ENCODE measurements at regions not wholly inside any gene's neighbourhood (a gene's known extent, or its start where the extent isn't known, plus 50 kb on each side); places are given as distances from the start of the nearest gene placed in this dataset.

DNA sequence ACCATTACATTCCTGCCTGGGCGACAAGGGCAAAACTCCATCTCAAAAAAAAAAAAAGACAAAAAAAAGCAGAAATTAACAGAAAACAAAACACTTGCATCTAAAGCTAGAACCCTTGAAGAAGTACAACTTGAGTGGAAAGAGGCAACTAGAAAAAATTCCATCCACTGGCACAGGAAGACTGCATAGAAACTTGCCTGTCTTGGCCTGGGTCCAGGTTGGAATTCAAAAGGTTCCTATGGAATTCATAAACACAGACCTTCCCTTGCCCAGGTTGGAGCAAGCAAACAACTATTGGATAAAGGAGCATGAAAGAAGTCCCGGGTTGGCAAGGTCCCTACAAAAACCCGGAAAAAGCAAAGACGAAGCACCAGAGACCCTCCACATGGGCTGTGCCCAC lies 69.8 kb downstream of the CCDC71L start:
- no peaks in the 10 kb centered on the region for H3K4me1 ChIP-seq (ENCODE audit: control insufficient read depth, insufficient read depth, low read length)
- POLR2A ChIA-PET, result no interaction called here
- H3K9me3 ChIP-seq (ENCODE audit: control insufficient read depth, insufficient read depth, low read depth, low read length), result no peaks in the 10 kb centered on the region
- CTCF ChIA-PET, result no interaction called here
- no peaks in the 10 kb centered on the region for H3K36me3 ChIP-seq (ENCODE audit: control insufficient read depth in 2 of 2, insufficient read depth in 1 of 2, low read length in 2 of 2)
- H3K4me3 ChIP-seq (ENCODE audit: low read depth, low read length), result no peak overlapping the region
- TF ChIP-seq, protein P1, sequence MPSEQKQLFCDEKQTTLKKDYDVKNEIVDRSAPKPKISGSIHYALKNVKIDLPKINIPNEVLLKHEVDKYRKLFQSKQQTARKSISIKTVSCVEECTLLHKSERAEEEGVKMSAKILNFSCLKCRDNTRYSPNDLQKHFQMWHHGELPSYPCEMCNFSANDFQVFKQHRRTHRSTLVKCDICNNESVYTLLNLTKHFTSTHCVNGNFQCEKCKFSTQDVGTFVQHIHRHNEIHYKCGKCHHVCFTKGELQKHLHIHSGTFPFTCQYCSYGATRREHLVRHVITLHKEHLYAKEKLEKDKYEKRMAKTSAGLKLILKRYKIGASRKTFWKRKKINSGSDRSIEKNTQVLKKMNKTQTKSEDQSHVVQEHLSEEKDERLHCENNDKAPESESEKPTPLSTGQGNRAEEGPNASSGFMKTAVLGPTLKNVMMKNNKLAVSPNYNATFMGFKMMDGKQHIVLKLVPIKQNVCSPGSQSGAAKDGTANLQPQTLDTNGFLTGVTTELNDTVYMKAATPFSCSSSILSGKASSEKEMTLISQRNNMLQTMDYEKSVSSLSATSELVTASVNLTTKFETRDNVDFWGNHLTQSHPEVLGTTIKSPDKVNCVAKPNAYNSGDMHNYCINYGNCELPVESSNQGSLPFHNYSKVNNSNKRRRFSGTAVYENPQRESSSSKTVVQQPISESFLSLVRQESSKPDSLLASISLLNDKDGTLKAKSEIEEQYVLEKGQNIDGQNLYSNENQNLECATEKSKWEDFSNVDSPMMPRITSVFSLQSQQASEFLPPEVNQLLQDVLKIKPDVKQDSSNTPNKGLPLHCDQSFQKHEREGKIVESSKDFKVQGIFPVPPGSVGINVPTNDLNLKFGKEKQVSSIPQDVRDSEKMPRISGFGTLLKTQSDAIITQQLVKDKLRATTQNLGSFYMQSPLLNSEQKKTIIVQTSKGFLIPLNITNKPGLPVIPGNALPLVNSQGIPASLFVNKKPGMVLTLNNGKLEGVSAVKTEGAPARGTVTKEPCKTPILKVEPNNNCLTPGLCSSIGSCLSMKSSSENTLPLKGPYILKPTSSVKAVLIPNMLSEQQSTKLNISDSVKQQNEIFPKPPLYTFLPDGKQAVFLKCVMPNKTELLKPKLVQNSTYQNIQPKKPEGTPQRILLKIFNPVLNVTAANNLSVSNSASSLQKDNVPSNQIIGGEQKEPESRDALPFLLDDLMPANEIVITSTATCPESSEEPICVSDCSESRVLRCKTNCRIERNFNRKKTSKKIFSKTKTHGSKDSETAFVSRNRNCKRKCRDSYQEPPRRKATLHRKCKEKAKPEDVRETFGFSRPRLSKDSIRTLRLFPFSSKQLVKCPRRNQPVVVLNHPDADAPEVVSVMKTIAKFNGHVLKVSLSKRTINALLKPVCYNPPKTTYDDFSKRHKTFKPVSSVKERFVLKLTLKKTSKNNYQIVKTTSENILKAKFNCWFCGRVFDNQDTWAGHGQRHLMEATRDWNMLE (tag by site-specific recombination; conservative IDR thresholded peaks at IDR 0.05; ENCODE audit: low read depth), result no peak
- TF ChIP-seq ZNF560 (tag by site-specific recombination; IDR thresholded peaks at IDR 0.05; ENCODE audit: borderline replicate concordance), result no peak
- TF ChIP-seq, protein P2, sequence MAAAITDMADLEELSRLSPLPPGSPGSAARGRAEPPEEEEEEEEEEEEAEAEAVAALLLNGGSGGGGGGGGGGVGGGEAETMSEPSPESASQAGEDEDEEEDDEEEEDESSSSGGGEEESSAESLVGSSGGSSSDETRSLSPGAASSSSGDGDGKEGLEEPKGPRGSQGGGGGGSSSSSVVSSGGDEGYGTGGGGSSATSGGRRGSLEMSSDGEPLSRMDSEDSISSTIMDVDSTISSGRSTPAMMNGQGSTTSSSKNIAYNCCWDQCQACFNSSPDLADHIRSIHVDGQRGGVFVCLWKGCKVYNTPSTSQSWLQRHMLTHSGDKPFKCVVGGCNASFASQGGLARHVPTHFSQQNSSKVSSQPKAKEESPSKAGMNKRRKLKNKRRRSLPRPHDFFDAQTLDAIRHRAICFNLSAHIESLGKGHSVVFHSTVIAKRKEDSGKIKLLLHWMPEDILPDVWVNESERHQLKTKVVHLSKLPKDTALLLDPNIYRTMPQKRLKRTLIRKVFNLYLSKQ (tag by site-specific recombination; IDR thresholded peaks at IDR 0.05; ENCODE audit: borderline replicate concordance), result no peak
- no peak for TF ChIP-seq ZNF596 (tag by site-specific recombination; IDR thresholded peaks at IDR 0.05)
- H3K27ac ChIP-seq (ENCODE audit: extremely low read depth, low read depth, low read length), result no peak overlapping the region

DNA sequence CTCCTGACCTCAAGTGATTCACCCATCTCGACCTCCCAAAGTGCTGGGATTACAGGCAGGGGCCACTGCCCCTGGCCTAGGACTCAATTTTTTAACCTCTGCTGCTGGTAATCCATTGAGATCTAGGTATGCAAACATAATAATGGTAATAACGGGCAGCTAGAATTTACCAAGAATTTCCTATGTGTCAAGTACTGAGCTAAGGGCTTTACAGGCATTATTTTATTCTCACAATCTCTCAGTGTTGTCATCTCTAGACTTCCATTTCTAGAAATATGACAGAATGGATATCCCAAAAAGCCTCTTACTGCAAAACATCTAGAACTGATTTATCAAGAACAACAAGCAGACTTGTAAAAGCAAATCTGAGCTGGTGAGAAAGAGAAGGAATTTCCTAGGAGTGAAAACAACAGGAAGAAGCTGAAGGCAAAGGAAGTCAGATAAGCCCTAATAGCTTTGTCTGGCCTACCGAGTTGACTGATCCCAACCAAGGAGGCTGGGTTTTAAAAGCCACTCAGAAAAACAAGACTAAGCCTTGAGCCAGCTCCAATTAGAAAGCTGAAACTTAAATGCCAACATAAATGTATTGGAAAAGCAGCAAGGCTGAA lies 70.6 kb downstream of the CCDC71L start:
- CTCF ChIA-PET, result interaction anchor here (0.9 to 1.0 kb wide), 2 partner anchors 41 to 70 kb away, joined by 4 to 5 read pairs; partner anchors contain the start of gene CCDC71L
- Histone ChIP-seq H3K4me3 (ENCODE audit: low read depth, low read length) (no peak overlapping the region), H3K9me3 (ENCODE audit: control insufficient read depth, insufficient read depth, low read depth, low read length) (no peaks in the 10 kb centered on the region), H3K4me1 (ENCODE audit: control insufficient read depth, insufficient read depth, low read length) (no peaks in the 10 kb centered on the region), H3K36me3 (ENCODE audit: control insufficient read depth in 2 of 2, insufficient read depth in 1 of 2, low read length in 2 of 2) (no peaks in the 10 kb centered on the region), H3K27ac (ENCODE audit: extremely low read depth, low read depth, low read length) (no peak overlapping the region)
- POLR2A ChIA-PET, result no interaction called here
- TF ChIP-seq MYNN (tag by site-specific recombination; IDR thresholded peaks at IDR 0.05; ENCODE audit: borderline replicate concordance), result no peak
- TF ChIP-seq ZFHX2 (tag by site-specific recombination; conservative IDR thresholded peaks at IDR 0.05), result no peak
- TF ChIP-seq SCRT1 (tag by site-specific recombination; IDR thresholded peaks at IDR 0.05; ENCODE audit: borderline replicate concordance), result no peak
- TF ChIP-seq, protein P3, sequence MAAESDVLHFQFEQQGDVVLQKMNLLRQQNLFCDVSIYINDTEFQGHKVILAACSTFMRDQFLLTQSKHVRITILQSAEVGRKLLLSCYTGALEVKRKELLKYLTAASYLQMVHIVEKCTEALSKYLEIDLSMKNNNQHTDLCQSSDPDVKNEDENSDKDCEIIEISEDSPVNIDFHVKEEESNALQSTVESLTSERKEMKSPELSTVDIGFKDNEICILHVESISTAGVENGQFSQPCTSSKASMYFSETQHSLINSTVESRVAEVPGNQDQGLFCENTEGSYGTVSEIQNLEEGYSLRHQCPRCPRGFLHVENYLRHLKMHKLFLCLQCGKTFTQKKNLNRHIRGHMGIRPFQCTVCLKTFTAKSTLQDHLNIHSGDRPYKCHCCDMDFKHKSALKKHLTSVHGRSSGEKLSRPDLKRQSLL (tag by site-specific recombination; IDR thresholded peaks at IDR 0.05), result no peak
- no peak for TF ChIP-seq ZNF302 (tag by site-specific recombination; IDR thresholded peaks at IDR 0.05; ENCODE audit: low read depth)
- no peak for TF ChIP-seq ZNF843 (tag by site-specific recombination; IDR thresholded peaks at IDR 0.05)
- TF ChIP-seq ZNF623 (tag by site-specific recombination; IDR thresholded peaks at IDR 0.05), result no peak
- TF ChIP-seq, protein P4, sequence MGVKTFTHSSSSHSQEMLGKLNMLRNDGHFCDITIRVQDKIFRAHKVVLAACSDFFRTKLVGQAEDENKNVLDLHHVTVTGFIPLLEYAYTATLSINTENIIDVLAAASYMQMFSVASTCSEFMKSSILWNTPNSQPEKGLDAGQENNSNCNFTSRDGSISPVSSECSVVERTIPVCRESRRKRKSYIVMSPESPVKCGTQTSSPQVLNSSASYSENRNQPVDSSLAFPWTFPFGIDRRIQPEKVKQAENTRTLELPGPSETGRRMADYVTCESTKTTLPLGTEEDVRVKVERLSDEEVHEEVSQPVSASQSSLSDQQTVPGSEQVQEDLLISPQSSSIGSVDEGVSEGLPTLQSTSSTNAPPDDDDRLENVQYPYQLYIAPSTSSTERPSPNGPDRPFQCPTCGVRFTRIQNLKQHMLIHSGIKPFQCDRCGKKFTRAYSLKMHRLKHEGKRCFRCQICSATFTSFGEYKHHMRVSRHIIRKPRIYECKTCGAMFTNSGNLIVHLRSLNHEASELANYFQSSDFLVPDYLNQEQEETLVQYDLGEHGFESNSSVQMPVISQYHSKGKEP (tag by site-specific recombination; IDR thresholded peaks at IDR 0.05), result no peak
- TF ChIP-seq KLF10 (tag by site-specific recombination; IDR thresholded peaks at IDR 0.05), result no peak
- TF ChIP-seq, protein P5, sequence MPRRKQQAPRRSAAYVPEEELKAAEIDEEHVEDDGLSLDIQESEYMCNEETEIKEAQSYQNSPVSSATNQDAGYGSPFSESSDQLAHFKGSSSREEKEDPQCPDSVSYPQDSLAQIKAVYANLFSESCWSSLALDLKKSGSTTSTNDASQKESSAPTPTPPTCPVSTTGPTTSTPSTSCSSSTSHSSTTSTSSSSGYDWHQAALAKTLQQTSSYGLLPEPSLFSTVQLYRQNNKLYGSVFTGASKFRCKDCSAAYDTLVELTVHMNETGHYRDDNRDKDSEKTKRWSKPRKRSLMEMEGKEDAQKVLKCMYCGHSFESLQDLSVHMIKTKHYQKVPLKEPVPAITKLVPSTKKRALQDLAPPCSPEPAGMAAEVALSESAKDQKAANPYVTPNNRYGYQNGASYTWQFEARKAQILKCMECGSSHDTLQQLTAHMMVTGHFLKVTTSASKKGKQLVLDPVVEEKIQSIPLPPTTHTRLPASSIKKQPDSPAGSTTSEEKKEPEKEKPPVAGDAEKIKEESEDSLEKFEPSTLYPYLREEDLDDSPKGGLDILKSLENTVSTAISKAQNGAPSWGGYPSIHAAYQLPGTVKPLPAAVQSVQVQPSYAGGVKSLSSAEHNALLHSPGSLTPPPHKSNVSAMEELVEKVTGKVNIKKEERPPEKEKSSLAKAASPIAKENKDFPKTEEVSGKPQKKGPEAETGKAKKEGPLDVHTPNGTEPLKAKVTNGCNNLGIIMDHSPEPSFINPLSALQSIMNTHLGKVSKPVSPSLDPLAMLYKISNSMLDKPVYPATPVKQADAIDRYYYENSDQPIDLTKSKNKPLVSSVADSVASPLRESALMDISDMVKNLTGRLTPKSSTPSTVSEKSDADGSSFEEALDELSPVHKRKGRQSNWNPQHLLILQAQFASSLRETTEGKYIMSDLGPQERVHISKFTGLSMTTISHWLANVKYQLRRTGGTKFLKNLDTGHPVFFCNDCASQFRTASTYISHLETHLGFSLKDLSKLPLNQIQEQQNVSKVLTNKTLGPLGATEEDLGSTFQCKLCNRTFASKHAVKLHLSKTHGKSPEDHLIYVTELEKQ (tag by site-specific recombination; IDR thresholded peaks at IDR 0.05; ENCODE audit: borderline replicate concordance), result no peak
- no peak for TF ChIP-seq MZF1 (tag by site-specific recombination; IDR thresholded peaks at IDR 0.05; ENCODE audit: borderline replicate concordance)
- TF ChIP-seq KLF8 (tag by site-specific recombination; IDR thresholded peaks at IDR 0.05), result no peak
- no peak for TF ChIP-seq ZNF473 (tag by site-specific recombination; IDR thresholded peaks at IDR 0.05)
- TF ChIP-seq ZNF837 (tag by site-specific recombination; IDR thresholded peaks at IDR 0.05), result no peak
- no peak for TF ChIP-seq KLF7 (tag by site-specific recombination; IDR thresholded peaks at IDR 0.05; ENCODE audit: borderline replicate concordance)
- TF ChIP-seq ZNF76 (tag by site-specific recombination; IDR thresholded peaks at IDR 0.05; ENCODE audit: borderline replicate concordance, low read depth), result no peak
